ENCODE measurements at regions not wholly inside any gene's neighbourhood (a gene's known extent, or its start where the extent isn't known, plus 50 kb on each side); places are given as distances from the start of the nearest gene placed in this dataset.

DNA sequence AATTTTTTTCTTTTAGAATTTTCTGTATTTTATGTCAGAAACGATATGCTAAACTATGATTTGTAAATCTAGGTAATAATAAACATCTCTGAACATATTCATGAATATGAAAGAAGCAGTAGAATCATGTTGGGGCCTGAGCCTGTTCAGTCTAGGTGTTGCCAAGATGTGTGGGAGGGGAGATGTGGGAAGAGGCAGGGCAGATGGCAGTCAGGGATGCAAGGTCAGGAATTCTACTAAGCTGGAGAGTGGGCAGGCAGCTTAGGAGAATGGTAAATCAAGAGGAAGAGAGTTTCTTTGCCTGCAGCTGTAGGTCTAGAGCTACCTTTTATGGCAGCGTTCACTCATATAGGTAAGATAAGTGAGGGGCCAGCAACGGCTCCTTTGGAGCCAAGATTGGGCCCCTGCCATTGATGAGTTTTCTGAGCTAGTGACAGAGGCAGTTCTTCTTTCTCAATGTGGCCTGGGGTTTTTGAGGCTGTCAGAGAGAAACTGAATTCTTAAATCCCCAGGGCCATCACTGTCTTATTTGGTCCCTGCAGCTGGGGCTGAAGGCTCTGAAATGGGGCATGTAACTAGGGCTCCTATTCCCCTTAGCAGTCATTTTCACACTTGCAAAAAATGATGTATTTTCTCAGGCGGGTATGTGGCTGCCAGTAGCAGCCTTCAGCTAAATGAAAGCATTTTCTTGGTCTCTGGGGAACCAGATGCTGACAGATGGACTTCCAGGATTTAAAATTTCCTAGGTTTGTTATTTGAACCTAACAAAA lies 232.8 kb downstream of the PIK3C3 start:
- DNase-seq: no peak

- no peak for DNase-seq
Observed at GRCh38 chr18:42190643-42191042, 235.6 kb downstream of the PIK3C3 start.

- DNase-seq: no peak
Observed at GRCh38 chr18:42192251-42193248, 237.5 kb downstream of the PIK3C3 start.

GRCh38 chr18:42196651-42197050 lies 241.6 kb downstream of the PIK3C3 start:
- no peak for DNase-seq

GRCh38 chr18:42201137-42201536 lies 246.1 kb downstream of the PIK3C3 start:
- DNase-seq: no peak

DNA sequence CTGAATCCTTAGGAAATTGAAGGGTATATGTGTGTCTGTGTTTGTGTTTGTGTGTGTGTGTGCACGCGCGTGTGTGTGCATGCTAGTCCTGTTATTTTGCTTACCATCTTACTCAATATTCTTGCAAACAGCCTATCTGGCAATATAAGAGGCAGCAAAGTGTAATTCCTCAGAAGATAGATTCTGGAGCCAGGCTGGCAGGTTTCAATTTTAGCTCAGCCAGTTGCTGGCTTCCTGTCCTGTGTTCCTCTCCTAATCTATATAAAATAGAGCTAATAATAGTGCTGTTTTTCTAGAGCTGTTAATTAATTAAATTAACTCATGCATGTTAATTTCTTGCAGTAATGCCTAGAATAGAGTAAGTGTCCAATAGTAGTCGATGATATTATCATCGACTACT lies 256.2 kb downstream of the PIK3C3 start:
- DNase-seq: no peak

DNA sequence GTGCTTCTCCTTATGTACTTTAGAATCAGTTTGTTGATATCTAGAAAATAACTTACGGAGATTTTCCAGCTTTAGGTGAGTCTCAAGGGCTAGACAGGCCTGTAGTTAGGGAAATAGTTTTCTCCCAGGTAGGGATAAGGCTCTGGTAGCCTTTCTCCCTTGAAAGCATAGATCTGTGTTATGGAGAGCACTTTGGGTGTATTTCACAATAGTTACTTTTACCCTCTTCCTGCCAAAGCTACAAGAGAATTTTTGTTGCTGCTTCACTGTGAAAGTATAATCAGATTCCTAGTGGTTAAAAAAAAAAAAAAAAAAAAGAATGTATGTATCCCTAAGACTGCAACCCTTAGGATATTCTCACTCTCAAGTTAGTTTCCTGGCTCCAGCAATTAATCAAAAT lies 267.5 kb downstream of the PIK3C3 start:
- DNase-seq: no peak

DNA sequence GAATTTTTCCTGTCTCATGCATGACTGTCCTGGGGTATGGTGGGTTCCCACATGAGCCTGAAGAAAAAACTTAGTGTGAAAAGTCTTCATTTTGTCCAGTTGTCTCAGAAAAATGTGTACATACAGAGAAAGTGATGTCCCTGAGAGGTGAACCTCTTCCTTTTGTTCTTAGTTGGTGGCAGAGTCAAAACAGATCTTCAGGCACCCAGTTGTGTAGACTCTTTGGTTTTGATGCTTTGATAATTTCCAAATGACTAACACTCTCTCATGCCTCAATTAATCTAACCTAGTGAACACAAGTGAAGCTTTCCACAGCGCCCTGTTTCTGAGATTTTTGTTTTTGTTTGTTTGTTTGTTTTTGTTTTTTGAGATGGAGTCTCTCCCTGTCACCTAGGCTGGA lies 273.5 kb downstream of the PIK3C3 start:
- no peak for DNase-seq

GRCh38 chr18:42229211-42230210 lies 274.5 kb downstream of the PIK3C3 start:
- DNase-seq: no peak

DNA sequence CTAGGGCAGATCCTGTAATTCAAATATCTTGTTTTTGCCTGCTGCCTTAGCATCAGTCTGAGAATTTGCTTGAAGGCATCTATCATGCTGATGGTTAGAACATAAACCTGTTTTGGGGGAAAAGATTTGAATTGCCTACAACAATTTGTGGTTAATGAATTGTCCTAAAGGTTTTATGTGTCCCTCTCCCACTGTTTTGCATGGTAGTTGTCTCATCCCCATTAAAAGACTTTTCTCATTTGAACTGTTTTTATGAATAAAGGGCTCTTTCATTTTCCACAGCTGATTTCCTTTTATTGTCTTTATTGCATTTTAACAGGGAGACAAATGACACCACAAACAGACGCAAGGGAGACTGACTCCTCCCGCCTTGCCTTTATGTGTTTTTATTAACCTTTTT lies 275.6 kb downstream of the PIK3C3 start:
- DNase-seq: no peak

- DNase-seq: no peak
Observed at GRCh38 chr18:42231284-42231683, 276.2 kb downstream of the PIK3C3 start.

GRCh38 chr18:42231796-42232195 lies 276.8 kb downstream of the PIK3C3 start:
- no peak for DNase-seq

DNA sequence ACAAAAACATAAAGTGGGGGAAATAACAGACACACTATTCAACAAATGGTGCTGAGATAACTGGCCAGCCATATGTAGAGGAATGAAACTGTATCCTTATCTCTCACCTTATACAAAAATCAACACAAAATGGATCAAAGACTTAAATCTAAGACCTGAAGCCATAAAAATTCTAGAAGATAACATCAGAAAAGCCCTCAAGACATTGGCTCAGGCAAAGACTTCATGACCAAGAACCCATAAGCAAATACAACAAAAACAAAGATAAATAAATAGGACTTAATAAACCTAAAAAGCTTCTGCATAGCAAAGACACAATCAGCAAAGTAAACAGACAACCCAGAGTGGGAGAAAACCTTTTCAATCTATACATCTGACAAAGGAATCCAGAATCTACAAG lies 278.9 kb downstream of the PIK3C3 start:
- no peak for DNase-seq

- DNase-seq: no peak
Observed at GRCh38 chr18:42242758-42243157, 287.7 kb downstream of the PIK3C3 start.

GRCh38 chr18:42245137-42245536 lies 290.1 kb downstream of the PIK3C3 start:
- DNase-seq: no peak

- no peak for DNase-seq
Observed at GRCh38 chr18:42255908-42256765, 301.1 kb downstream of the PIK3C3 start.

- no peak for DNase-seq
Observed at GRCh38 chr18:42258301-42258965, 303.4 kb downstream of the PIK3C3 start.

- DNase-seq: no peak
Observed at GRCh38 chr18:42261731-42262130, 306.7 kb downstream of the PIK3C3 start.

GRCh38 chr18:42264497-42264896 lies 309.5 kb downstream of the PIK3C3 start:
- DNase-seq: no peak

- DNase-seq: no peak
Observed at GRCh38 chr18:42268186-42268725, 313.2 kb downstream of the PIK3C3 start.

GRCh38 chr18:42268798-42269197 lies 313.8 kb downstream of the PIK3C3 start:
- no peak for DNase-seq
